ENCODE measurements at regions not wholly inside any gene's neighbourhood (a gene's known extent, or its start where the extent isn't known, plus 50 kb on each side); places are given as distances from the start of the nearest gene placed in this dataset.

DNA sequence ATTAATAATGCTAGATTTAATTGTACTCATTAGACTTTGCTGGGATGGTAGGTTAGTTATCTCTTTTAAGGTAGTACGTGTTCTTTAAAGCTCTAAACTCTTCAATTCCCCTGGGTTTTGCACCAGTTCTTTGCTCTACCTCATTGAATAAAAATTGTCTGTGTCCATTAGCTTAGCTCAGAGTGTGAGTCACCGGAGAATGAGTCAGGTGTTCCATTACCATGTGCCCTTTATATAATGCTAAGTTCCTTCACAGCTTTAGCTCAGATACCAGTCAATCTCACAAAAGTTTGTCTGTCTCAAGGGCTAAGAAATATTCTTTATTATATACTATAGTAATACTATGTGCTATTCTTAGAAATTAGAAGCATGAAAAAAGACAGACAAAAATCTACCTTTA, 339.4 kb downstream of the PRELID2 start:
- TF ChIP-seq, protein P1, sequence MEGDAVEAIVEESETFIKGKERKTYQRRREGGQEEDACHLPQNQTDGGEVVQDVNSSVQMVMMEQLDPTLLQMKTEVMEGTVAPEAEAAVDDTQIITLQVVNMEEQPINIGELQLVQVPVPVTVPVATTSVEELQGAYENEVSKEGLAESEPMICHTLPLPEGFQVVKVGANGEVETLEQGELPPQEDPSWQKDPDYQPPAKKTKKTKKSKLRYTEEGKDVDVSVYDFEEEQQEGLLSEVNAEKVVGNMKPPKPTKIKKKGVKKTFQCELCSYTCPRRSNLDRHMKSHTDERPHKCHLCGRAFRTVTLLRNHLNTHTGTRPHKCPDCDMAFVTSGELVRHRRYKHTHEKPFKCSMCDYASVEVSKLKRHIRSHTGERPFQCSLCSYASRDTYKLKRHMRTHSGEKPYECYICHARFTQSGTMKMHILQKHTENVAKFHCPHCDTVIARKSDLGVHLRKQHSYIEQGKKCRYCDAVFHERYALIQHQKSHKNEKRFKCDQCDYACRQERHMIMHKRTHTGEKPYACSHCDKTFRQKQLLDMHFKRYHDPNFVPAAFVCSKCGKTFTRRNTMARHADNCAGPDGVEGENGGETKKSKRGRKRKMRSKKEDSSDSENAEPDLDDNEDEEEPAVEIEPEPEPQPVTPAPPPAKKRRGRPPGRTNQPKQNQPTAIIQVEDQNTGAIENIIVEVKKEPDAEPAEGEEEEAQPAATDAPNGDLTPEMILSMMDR (IDR thresholded peaks at IDR 0.05): no peak
- TF ChIP-seq RCOR1 (IDR thresholded peaks at IDR 0.05; ENCODE audit: low read depth, low read length) (no peak), HOXA7 (CRISPR knock-in tag; IDR thresholded peaks at IDR 0.05) (no peak), PHF8 (IDR thresholded peaks at IDR 0.05; ENCODE audit: borderline replicate concordance, low read depth) (no peak), RAD21 (conservative IDR thresholded peaks at IDR 0.05 in 1 of 2, IDR thresholded peaks at IDR 0.05 in 1 of 2) (no peak), NR3C1 (IDR thresholded peaks at IDR 0.05) (no peak), MAFK (IDR thresholded peaks at IDR 0.05; ENCODE audit: partially characterized antibody) (no peak), KDM1A (IDR thresholded peaks at IDR 0.05; ENCODE audit: low read depth) (no peak)
- TF ChIP-seq, protein P2, sequence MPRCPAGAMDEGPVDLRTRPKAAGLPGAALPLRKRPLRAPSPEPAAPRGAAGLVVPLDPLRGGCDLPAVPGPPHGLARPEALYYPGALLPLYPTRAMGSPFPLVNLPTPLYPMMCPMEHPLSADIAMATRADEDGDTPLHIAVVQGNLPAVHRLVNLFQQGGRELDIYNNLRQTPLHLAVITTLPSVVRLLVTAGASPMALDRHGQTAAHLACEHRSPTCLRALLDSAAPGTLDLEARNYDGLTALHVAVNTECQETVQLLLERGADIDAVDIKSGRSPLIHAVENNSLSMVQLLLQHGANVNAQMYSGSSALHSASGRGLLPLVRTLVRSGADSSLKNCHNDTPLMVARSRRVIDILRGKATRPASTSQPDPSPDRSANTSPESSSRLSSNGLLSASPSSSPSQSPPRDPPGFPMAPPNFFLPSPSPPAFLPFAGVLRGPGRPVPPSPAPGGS (IDR thresholded peaks at IDR 0.05): no peak

Measured in A549 (cell line).